Loucy (cell line): ENCODE measurements at regions not wholly inside any gene's neighbourhood (a gene's known extent, or its start where the extent isn't known, plus 50 kb on each side); places are given as distances from the start of the nearest gene placed in this dataset.

ENCODE experiments used
- CTCF ChIP-seq: fragments of 200-600 bp; sonication (generic); conservative IDR thresholded peaks from 2 replicates; pipeline ENCODE4 v1.5.1; 2014; ENCODE audit warnings: mild to moderate bottlenecking, antibody characterized with exemption, low read length
- EZH2phosphoT487 ChIP-seq: fragments of 200-600 bp; IDR thresholded peaks from 2 replicates; pipeline ENCODE4 v1.6.1; 2018; ENCODE audit warnings: antibody characterized with exemption, mild to moderate bottlenecking, moderate library complexity, borderline replicate concordance

- TF ChIP-seq CTCF = no peak
- no peak for TF ChIP-seq EZH2phosphoT487
Measured at GRCh38 chr2:150619607-150620330, 132.3 kb upstream of the RND3 start.
